K562 (cell line): ENCODE measurements at regions not wholly inside any gene's neighbourhood (a gene's known extent, or its start where the extent isn't known, plus 50 kb on each side); places are given as distances from the start of the nearest gene placed in this dataset.

ENCODE experiments used
- ATAC-seq: fragments of 200-7000 bp; cut with Tn5 transposase; 3 replicates; pipeline ENCODE4 v1.9.1; 2020; ENCODE audit warnings: moderate library complexity
- BruUV-seq: library from RNA; stranded (reverse); fragments of 400-500 nt; replicated peaks from 2 replicates; lab custom pipeline; 2021; lab: Mats Ljungman, UMichigan
- CTCF ChIA-PET: fragments of 300-600 bp; formaldehyde crosslinking; extraction: SDS; loops from one replicate; lab custom pipeline; 2021; ENCODE audit warnings: low intra/inter-chr PET ratio; lab: Yijun Ruan, JAX
- POLR2A ChIA-PET: fragments of 300-600, 350-650 bp; sonication (Branson Sonifier 250); formaldehyde crosslinking; extraction: SDS; loops from one replicate; lab custom pipeline; 2021; ENCODE audit warnings: antibody characterized with exemption, inconsistent platforms; lab: Yijun Ruan, JAX
- DNase-seq, 4 experiments: peaks; one replicate each; pipeline versions ENCODE4 v3.0.0 to v3.0.0-alpha.2; 2011 to 2018; ENCODE audit warnings: low spot score in 3 of 4, mixed read lengths in 3 of 4; ENCODE audit errors: extremely low read depth in 1 of 4
- FAIRE-seq: peaks from 2 replicates; lab custom pipeline; 2011; peaks lifted over from hg19 to GRCh38; lab: Jason Lieb, UNC
- H2AFZ ChIP-seq: 2 replicates; pipeline ENCODE4 v1.6.0; 2011; ENCODE audit warnings: low read depth, low read length, control low read depth, inconsistent platforms
- H3K27ac ChIP-seq: fragments of 200-600 bp; 3 replicates; pipeline ENCODE4 v1.8.0; 2011; ENCODE audit warnings: low read depth, mild to moderate bottlenecking, control low read depth, inconsistent platforms, low read length, moderate library complexity, mixed read lengths; ENCODE audit errors: extremely low read depth
- H3K27me3 ChIP-seq, 2 experiments: fragments of 300-600 bp in 1 of 2; 2 replicates in 1 of 2; 3 replicates in 1 of 2; pipeline versions ENCODE4 v1.6.0 to v1.8.0; 2011; ENCODE audit warnings: inconsistent platforms in 2 of 2, low read length in 2 of 2, mild to moderate bottlenecking in 1 of 2, mixed read lengths in 1 of 2, moderate library complexity in 1 of 2; ENCODE audit not compliant: control insufficient read depth in 2 of 2, insufficient read depth in 2 of 2
- H3K36me3 ChIP-seq: fragments of 300-600 bp; 3 replicates; pipeline ENCODE4 v1.8.0; 2011; ENCODE audit warnings: mild to moderate bottlenecking, low read length, inconsistent platforms; ENCODE audit not compliant: control insufficient read depth, insufficient read depth
- H3K4me1 ChIP-seq, 2 experiments: fragments of 200-600 bp in 1 of 2; replicated peaks in 1 of 2; 2 replicates in 1 of 2; 3 replicates in 1 of 2; pipeline versions ENCODE4 v1.5.1 to v1.8.0; 2011; ENCODE audit warnings: inconsistent platforms in 2 of 2, low read length in 2 of 2, mild to moderate bottlenecking in 1 of 2, mixed read lengths in 1 of 2, moderate library complexity in 1 of 2; ENCODE audit not compliant: control insufficient read depth in 2 of 2, insufficient read depth in 2 of 2
- H3K4me2 ChIP-seq: 2 replicates; pipeline ENCODE4 v1.6.1; 2011; ENCODE audit warnings: low read length, control low read depth, inconsistent platforms, mixed read lengths; ENCODE audit not compliant: insufficient read depth
- H3K4me3 ChIP-seq: fragments of 200-600 bp; sonication (generic), shearing (Covaris generic); 2 replicates; pipeline ENCODE4 v1.5.1; 2016; ENCODE audit warnings: control low read depth, inconsistent platforms
- H3K79me2 ChIP-seq: fragments of 200-600 bp; 3 replicates; pipeline ENCODE4 v1.8.0; 2011; ENCODE audit warnings: low read length, inconsistent platforms; ENCODE audit not compliant: control insufficient read depth, insufficient read depth
- H3K9ac ChIP-seq, 2 experiments: 2 replicates each; pipeline versions ENCODE4 v1.6.0 to v1.6.1; 2011; ENCODE audit warnings: low read depth in 2 of 2, low read length in 2 of 2, control low read depth in 1 of 2, inconsistent platforms in 1 of 2, mild to moderate bottlenecking in 1 of 2, mixed read lengths in 1 of 2; ENCODE audit not compliant: insufficient read depth in 1 of 2
- H3K9me1 ChIP-seq: one replicate; pipeline ENCODE4 v1.6.0; 2011; ENCODE audit warnings: inconsistent platforms, mild to moderate bottlenecking, low read length, moderate library complexity; ENCODE audit not compliant: control insufficient read depth, insufficient read depth
- H3K9me3 ChIP-seq: replicated peaks from 2 replicates; pipeline ENCODE4 v1.5.1; 2011; ENCODE audit warnings: low read depth, low read length, inconsistent platforms; ENCODE audit not compliant: control insufficient read depth, insufficient read depth
- H4K20me1 ChIP-seq: replicated peaks from 2 replicates; pipeline ENCODE4 v1.6.1; 2011; ENCODE audit warnings: low read length, inconsistent platforms, mixed read lengths; ENCODE audit not compliant: control insufficient read depth, insufficient read depth
- ELF1 ChIP-seq: fragments of 200-800 bp; sonication (Bioruptor generic); IDR thresholded peaks from 2 replicates; pipeline ENCODE4 v1.6.1; 2016; ENCODE audit warnings: missing genetic modification characterization, missing compliant biosample characterization
- ERF ChIP-seq: fragments of 450-650 bp; formaldehyde crosslinking; IDR thresholded peaks from 2 replicates; pipeline ENCODE4 v1.4.0; 2020; ENCODE audit warnings: mild to moderate bottlenecking, mixed read lengths
- ILF3 ChIP-seq: fragments of 450-650 bp; IDR thresholded peaks from 2 replicates; pipeline ENCODE4 v1.6.1; 2018; ENCODE audit warnings: antibody characterized with exemption, mild to moderate bottlenecking, moderate library complexity, borderline replicate concordance
- PTTG1 ChIP-seq: fragments of 450-650 bp; IDR thresholded peaks from 2 replicates; pipeline ENCODE4 v1.6.1; 2016; ENCODE audit warnings: low read depth, mild to moderate bottlenecking, missing genetic modification characterization, missing compliant biosample characterization
- PURB ChIP-seq: sonication (generic); formaldehyde crosslinking; IDR thresholded peaks from 2 replicates; pipeline ENCODE4 v1.9.0; 2021; ENCODE audit warnings: low read depth, mild to moderate bottlenecking, missing genetic modification reagents
- SRSF1 ChIP-seq: fragments of 200-400 bp; formaldehyde crosslinking; IDR thresholded peaks from 2 replicates; pipeline ENCODE4 v1.6.1; 2017; ENCODE audit warnings: mild to moderate bottlenecking, low read depth, low read length, moderate library complexity
- WGBS: fragments of 100-300 bp; shearing (Covaris generic); methylation state at CpG from one replicate; pipeline ENCODE4 v1.1.6; 2016; ENCODE audit warnings: low coverage, mixed read lengths; ENCODE audit not compliant: insufficient coverage; ENCODE audit errors: missing lambda C conversion rate; 5-methylcytosine and 5-hydroxymethylcytosine counted together
- in situ Hi-C: fragments of 300-500 bp; cut with MboI; formaldehyde crosslinking; loops from 4 replicates; pipeline ENCODE4 v1.15.0; 2018; ENCODE audit warnings: inconsistent platforms, mixed read lengths
- intact Hi-C: fragments of 100-400 bp; cut with micrococcal nuclease; formaldehyde crosslinking; loops from 2 replicates; pipeline ENCODE4 v1.14.2; 2022
- TF ChIP-seq, protein P1 (sequence below): fragments of 250-450 bp; sonication (Bioruptor Pico); IDR thresholded peaks from 2 replicates; pipeline ENCODE4 v1.4.0; 2020

DNA sequence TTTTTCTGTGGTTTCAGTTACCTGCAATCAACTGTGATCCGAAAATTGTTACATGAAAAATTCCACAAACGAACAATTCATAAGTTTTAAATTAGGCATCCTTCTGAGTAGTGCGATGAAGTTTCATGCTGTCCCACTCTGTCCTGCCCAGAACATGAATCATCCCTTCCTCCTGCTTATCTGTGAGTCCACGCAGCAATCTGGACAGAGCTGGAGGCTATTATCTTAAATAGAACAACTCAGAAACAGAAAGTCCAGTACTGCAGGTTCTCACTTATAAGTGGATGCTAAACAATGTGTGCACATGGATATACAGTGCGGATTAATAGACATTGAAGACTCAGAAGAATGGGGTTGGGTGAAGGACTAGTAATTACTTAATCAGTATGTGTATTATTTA is 583.7 kb upstream of the SPRY2 start:
- intact Hi-C loops (no loop called here), in situ Hi-C loops (no loop called here)
- Histone ChIP-seq H3K36me3 (no peaks in the 10 kb centered on the region), H3K9ac (no peak overlapping the region), H3K4me1 (no peaks in the 10 kb centered on the region), H3K79me2 (no peaks in the 10 kb centered on the region), H3K27me3 (no peaks in the 10 kb centered on the region), H3K4me2 (no peak overlapping the region), H3K27ac (no peak overlapping the region), H3K9me1 (no peaks in the 10 kb centered on the region), H3K4me3 (no peak overlapping the region), H2AFZ (no peak overlapping the region), H4K20me1 (no peaks in the 10 kb centered on the region), H3K9me3 (no peaks in the 10 kb centered on the region)
- TF ChIP-seq PURB (CRISPR knock-in tag) (no peak), ILF3 (no peak), PTTG1 (tag) (no peak), ERF (CRISPR knock-in tag) (no peak), ELF1 (no peak), SRSF1 (no peak)
- TF ChIP-seq, protein P1, sequence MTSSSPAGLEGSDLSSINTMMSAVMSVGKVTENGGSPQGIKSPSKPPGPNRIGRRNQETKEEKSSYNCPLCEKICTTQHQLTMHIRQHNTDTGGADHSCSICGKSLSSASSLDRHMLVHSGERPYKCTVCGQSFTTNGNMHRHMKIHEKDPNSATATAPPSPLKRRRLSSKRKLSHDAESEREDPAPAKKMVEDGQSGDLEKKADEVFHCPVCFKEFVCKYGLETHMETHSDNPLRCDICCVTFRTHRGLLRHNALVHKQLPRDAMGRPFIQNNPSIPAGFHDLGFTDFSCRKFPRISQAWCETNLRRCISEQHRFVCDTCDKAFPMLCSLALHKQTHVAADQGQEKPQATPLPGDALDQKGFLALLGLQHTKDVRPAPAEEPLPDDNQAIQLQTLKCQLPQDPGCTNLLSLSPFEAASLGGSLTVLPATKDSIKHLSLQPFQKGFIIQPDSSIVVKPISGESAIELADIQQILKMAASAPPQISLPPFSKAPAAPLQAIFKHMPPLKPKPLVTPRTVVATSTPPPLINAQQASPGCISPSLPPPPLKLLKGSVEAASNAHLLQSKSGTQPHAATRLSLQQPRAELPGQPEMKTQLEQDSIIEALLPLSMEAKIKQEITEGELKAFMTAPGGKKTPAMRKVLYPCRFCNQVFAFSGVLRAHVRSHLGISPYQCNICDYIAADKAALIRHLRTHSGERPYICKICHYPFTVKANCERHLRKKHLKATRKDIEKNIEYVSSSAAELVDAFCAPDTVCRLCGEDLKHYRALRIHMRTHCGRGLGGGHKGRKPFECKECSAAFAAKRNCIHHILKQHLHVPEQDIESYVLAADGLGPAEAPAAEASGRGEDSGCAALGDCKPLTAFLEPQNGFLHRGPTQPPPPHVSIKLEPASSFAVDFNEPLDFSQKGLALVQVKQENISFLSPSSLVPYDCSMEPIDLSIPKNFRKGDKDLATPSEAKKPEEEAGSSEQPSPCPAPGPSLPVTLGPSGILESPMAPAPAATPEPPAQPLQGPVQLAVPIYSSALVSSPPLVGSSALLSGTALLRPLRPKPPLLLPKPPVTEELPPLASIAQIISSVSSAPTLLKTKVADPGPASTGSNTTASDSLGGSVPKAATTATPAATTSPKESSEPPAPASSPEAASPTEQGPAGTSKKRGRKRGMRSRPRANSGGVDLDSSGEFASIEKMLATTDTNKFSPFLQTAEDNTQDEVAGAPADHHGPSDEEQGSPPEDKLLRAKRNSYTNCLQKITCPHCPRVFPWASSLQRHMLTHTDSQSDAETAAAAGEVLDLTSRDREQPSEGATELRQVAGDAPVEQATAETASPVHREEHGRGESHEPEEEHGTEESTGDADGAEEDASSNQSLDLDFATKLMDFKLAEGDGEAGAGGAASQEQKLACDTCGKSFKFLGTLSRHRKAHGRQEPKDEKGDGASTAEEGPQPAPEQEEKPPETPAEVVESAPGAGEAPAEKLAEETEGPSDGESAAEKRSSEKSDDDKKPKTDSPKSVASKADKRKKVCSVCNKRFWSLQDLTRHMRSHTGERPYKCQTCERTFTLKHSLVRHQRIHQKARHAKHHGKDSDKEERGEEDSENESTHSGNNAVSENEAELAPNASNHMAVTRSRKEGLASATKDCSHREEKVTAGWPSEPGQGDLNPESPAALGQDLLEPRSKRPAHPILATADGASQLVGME, result no peak
- ChIA-PET POLR2A (no interaction called here), CTCF (no interaction called here)
- no peak for FAIRE-seq
- DNase-seq, result no peak
- ATAC-seq, result no peak
- WGBS, result 0% methylated on average over 5 of the region's 5 CpGs
- no TSS peak for BruUV-seq
